ENCODE measurements at regions not wholly inside any gene's neighbourhood (a gene's known extent, or its start where the extent isn't known, plus 50 kb on each side); places are given as distances from the start of the nearest gene placed in this dataset.

DNA sequence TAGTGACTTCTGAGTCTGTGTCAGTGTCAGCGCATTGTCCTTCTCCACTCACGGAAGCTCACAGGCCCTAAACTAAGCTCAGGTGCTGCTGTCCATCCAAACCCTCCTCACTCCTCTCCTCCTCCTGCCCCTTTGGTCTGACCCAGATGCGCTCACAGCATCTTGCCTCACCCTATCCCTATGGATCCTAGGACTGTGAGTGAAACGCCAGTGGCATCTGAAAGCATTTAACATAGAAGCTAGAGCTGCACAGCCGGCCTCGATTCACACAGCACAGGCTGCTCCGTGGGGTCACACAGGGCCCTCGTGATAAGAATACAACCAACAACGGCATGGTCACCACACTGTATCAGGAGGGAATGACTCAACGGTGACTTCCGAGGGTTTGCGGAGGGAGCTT, 149.1 kb upstream of the SPACA7 start:
- TF ChIP-seq, protein P1, sequence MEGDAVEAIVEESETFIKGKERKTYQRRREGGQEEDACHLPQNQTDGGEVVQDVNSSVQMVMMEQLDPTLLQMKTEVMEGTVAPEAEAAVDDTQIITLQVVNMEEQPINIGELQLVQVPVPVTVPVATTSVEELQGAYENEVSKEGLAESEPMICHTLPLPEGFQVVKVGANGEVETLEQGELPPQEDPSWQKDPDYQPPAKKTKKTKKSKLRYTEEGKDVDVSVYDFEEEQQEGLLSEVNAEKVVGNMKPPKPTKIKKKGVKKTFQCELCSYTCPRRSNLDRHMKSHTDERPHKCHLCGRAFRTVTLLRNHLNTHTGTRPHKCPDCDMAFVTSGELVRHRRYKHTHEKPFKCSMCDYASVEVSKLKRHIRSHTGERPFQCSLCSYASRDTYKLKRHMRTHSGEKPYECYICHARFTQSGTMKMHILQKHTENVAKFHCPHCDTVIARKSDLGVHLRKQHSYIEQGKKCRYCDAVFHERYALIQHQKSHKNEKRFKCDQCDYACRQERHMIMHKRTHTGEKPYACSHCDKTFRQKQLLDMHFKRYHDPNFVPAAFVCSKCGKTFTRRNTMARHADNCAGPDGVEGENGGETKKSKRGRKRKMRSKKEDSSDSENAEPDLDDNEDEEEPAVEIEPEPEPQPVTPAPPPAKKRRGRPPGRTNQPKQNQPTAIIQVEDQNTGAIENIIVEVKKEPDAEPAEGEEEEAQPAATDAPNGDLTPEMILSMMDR (IDR thresholded peaks at IDR 0.05; ENCODE audit: insufficient read depth, low read depth, low read length) = no peak
- no peak for TF ChIP-seq EZH2 (IDR thresholded peaks at IDR 0.05; ENCODE audit: insufficient read depth, low read length)

Data from astrocyte (in vitro differentiated cells and primary cell).